Keratinocyte (primary cell): ENCODE measurements at regions not wholly inside any gene's neighbourhood (a gene's known extent, or its start where the extent isn't known, plus 50 kb on each side); places are given as distances from the start of the nearest gene placed in this dataset.

Experiments
- DNase-seq: peaks from one replicate; pipeline ENCODE4 v3.0.0-alpha.2; 2011; ENCODE audit warnings: low read depth, missing footprints, low spot score
- FAIRE-seq: peaks from 2 replicates; lab custom pipeline; 2011; peaks lifted over from hg19 to GRCh38; lab: Jason Lieb, UNC
- H2AFZ ChIP-seq: 2 replicates; pipeline ENCODE4 v1.6.0; 2012; ENCODE audit warnings: low read length, control low read depth, inconsistent platforms; ENCODE audit not compliant: control insufficient read depth
- H3K27ac ChIP-seq: 2 replicates; pipeline ENCODE4 v1.5.1; 2011; ENCODE audit warnings: low read length; ENCODE audit not compliant: control insufficient read depth, insufficient read depth
- H3K27me3 ChIP-seq: 3 replicates; pipeline ENCODE4 v1.6.0; 2011; ENCODE audit warnings: low read length; ENCODE audit not compliant: control insufficient read depth, insufficient read depth; ENCODE audit errors: extremely low read depth
- H3K36me3 ChIP-seq, 2 experiments: 2 replicates in 1 of 2; 3 replicates in 1 of 2; pipeline ENCODE4 v1.5.1; 2011; ENCODE audit warnings: low read length in 2 of 2, mild to moderate bottlenecking in 1 of 2; ENCODE audit not compliant: control insufficient read depth in 2 of 2, insufficient read depth in 2 of 2; ENCODE audit errors: extremely low read depth in 1 of 2
- H3K4me1 ChIP-seq: 3 replicates; pipeline ENCODE4 v1.5.1; 2011; ENCODE audit warnings: low read length; ENCODE audit not compliant: control insufficient read depth, insufficient read depth; ENCODE audit errors: extremely low read depth
- H3K4me2 ChIP-seq: 3 replicates; pipeline ENCODE4 v1.6.0; 2011; ENCODE audit warnings: low read depth, low read length; ENCODE audit not compliant: control insufficient read depth, insufficient read depth; ENCODE audit errors: extremely low read depth
- H3K4me3 ChIP-seq, 3 experiments: fragments of 200-600 bp in 1 of 3; sonication (generic) in 1 of 3; 2 replicates in 2 of 3; 3 replicates in 1 of 3; pipeline ENCODE4 v1.5.1; 2011 to 2016; ENCODE audit warnings: low read length in 3 of 3, mild to moderate bottlenecking in 3 of 3, control low read depth in 2 of 3, inconsistent platforms in 1 of 3, low read depth in 1 of 3, mixed read lengths in 1 of 3, mixed run types in 1 of 3, moderate library complexity in 1 of 3; ENCODE audit not compliant: control insufficient read depth in 2 of 3, insufficient read depth in 2 of 3; ENCODE audit errors: extremely low read depth in 1 of 3
- H3K79me2 ChIP-seq: 2 replicates; pipeline ENCODE4 v1.6.0; 2012; ENCODE audit warnings: low read length; ENCODE audit not compliant: control insufficient read depth, insufficient read depth
- H3K9ac ChIP-seq: 3 replicates; pipeline ENCODE4 v1.6.0; 2011; ENCODE audit warnings: low read length; ENCODE audit not compliant: control insufficient read depth, insufficient read depth; ENCODE audit errors: extremely low read depth
- H3K9me1 ChIP-seq: 3 replicates; pipeline ENCODE4 v1.6.0; 2011; ENCODE audit warnings: low read length; ENCODE audit not compliant: control insufficient read depth, insufficient read depth; ENCODE audit errors: extremely low read depth
- H3K9me3 ChIP-seq: 2 replicates; pipeline ENCODE4 v1.5.1; 2012; ENCODE audit warnings: low read depth, low read length; ENCODE audit not compliant: control insufficient read depth
- H4K20me1 ChIP-seq: 3 replicates; pipeline ENCODE4 v1.6.0; 2011; ENCODE audit warnings: low read length; ENCODE audit not compliant: control insufficient read depth, insufficient read depth; ENCODE audit errors: extremely low read depth
- CTCF ChIP-seq, 3 experiments: IDR thresholded peaks in 1 of 3; conservative IDR thresholded peaks in 1 of 3; optimal IDR thresholded peaks in 1 of 3; 2 replicates in 2 of 3; 3 replicates in 1 of 3; pipeline versions ENCODE3 to v1.5.1; 2011; ENCODE audit warnings: low read length in 3 of 3, mild to moderate bottlenecking in 3 of 3, moderate library complexity in 2 of 3, control low read depth in 1 of 3, inconsistent platforms in 1 of 3; ENCODE audit not compliant: insufficient read depth in 2 of 3; ENCODE audit errors: extremely low read depth in 1 of 3
- EZH2 ChIP-seq: IDR thresholded peaks from one replicate; pipeline ENCODE4 v1.6.1; 2012; ENCODE audit warnings: inconsistent platforms, mild to moderate bottlenecking, low read length, moderate library complexity
- dilution Hi-C: fragments of 300-500 bp; cut with MboI; formaldehyde crosslinking; loops from one replicate; pipeline ENCODE4 v1.7.0; 2020; ENCODE audit warnings: low sequenced_read_pairs; ENCODE audit not compliant: extremely low pct_ligation_motif_present

GRCh38 chr3:3443482-3443881 is 264.0 kb upstream of the CRBN start:
- H3K27me3 ChIP-seq: no peaks in the 10 kb centered on the region
- no peak overlapping the region for H3K9ac ChIP-seq
- H3K36me3 ChIP-seq: no peaks in the 10 kb centered on the region
- FAIRE-seq (no peak), DNase-seq (no peak)
- no peak overlapping the region for H3K4me2 ChIP-seq
- no peak for TF ChIP-seq CTCF (optimal IDR thresholded peaks at IDR 0.05 in 1 of 3, IDR thresholded peaks at IDR 0.05 in 1 of 3, conservative IDR thresholded peaks at IDR 0.05 in 1 of 3; ENCODE audit: extremely low read depth in 1 of 3, insufficient read depth in 2 of 3, low read length in 3 of 3)
- TF ChIP-seq EZH2: no peak
- no peaks in the 10 kb centered on the region for H3K79me2 ChIP-seq
- H3K27ac ChIP-seq: no peak overlapping the region
- dilution Hi-C loops: no loop called here
- no peaks in the 10 kb centered on the region for H3K9me3 ChIP-seq
- no peak overlapping the region for H2AFZ ChIP-seq
- no peak overlapping the region for H3K4me3 ChIP-seq
- H4K20me1 ChIP-seq: no peaks in the 10 kb centered on the region
- no peaks in the 10 kb centered on the region for H3K4me1 ChIP-seq
- H3K9me1 ChIP-seq: no peaks in the 10 kb centered on the region

DNA sequence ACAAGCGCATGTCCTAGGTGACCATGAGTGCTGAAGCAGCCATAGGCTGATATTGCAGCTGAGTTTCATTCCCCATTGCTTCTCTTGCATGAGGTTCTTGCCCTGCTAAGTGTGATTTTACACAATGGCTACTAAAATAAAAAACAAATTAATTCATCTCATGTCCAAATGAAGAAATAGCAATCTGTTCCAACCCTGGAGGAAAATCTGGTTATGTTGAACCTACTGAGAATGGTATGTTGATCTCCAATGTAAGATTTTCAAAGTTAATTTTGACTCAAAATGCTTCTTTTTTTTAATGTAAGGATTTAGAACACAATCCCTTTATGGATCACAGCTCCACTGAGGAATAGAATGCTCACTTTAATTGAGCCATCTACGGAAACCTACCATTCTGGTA is 254.2 kb upstream of the CRBN start:
- H3K4me1 ChIP-seq: no peaks in the 10 kb centered on the region
- H3K9me1 ChIP-seq: no peaks in the 10 kb centered on the region
- no peak overlapping the region for H3K4me2 ChIP-seq
- H2AFZ ChIP-seq: no peak overlapping the region
- TF ChIP-seq CTCF (optimal IDR thresholded peaks at IDR 0.05 in 1 of 3, IDR thresholded peaks at IDR 0.05 in 1 of 3, conservative IDR thresholded peaks at IDR 0.05 in 1 of 3; ENCODE audit: extremely low read depth in 1 of 3, insufficient read depth in 2 of 3, low read length in 3 of 3) (no peak), EZH2 (no peak)
- H3K4me3 ChIP-seq: no peak overlapping the region
- no peak for DNase-seq
- no peak overlapping the region for H3K9ac ChIP-seq
- no peaks in the 10 kb centered on the region for H3K27me3 ChIP-seq
- no peaks in the 10 kb centered on the region for H4K20me1 ChIP-seq
- no peaks in the 10 kb centered on the region for H3K36me3 ChIP-seq
- dilution Hi-C loops: no loop called here
- no peak for FAIRE-seq
- H3K79me2 ChIP-seq: no peaks in the 10 kb centered on the region
- no peak overlapping the region for H3K27ac ChIP-seq
- peaks cover 2% of the 10 kb centered on the region for H3K9me3 ChIP-seq
